C4-2B (cell line): ENCODE measurements at regions not wholly inside any gene's neighbourhood (a gene's known extent, or its start where the extent isn't known, plus 50 kb on each side); places are given as distances from the start of the nearest gene placed in this dataset.

Experiments used
- ZFX ChIP-seq: fragments of 450-650 bp; IDR thresholded peaks from 2 replicates; pipeline ENCODE4 v1.6.1; 2017
- TF ChIP-seq, protein P1 (sequence below): fragments of 450-650 bp; conservative IDR thresholded peaks from 2 replicates; pipeline ENCODE4 v1.5.1; 2017; ENCODE audit warnings: mild to moderate bottlenecking

DNA sequence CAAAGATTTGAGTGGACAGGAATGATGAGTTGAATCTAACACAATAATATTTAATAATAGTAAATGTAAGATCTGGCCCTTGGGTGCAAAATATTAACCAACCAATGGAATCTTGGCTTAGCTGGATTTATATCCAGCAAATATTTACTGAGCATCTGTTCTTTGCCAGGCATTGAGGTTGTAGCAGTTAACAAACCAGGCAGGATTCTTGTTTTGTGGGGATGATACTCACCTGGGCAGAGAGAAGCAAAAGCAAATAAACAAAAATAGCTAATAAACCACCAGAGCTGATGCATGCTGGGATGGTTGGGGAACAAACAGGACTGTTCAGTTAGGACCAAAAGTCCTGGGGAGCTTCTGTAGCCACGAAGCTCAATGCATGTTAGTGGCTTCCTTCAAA, 84.1 kb upstream of the CDH13 start:
- TF ChIP-seq, protein P1, sequence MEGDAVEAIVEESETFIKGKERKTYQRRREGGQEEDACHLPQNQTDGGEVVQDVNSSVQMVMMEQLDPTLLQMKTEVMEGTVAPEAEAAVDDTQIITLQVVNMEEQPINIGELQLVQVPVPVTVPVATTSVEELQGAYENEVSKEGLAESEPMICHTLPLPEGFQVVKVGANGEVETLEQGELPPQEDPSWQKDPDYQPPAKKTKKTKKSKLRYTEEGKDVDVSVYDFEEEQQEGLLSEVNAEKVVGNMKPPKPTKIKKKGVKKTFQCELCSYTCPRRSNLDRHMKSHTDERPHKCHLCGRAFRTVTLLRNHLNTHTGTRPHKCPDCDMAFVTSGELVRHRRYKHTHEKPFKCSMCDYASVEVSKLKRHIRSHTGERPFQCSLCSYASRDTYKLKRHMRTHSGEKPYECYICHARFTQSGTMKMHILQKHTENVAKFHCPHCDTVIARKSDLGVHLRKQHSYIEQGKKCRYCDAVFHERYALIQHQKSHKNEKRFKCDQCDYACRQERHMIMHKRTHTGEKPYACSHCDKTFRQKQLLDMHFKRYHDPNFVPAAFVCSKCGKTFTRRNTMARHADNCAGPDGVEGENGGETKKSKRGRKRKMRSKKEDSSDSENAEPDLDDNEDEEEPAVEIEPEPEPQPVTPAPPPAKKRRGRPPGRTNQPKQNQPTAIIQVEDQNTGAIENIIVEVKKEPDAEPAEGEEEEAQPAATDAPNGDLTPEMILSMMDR = no peak
- TF ChIP-seq ZFX = no peak
